Stimulated activated naive B cell treated with anti-CD40 and anti-IgM and Interleukin-4, amounts not matched to agents 10 μg/mL and 1 μg/mL and 100 μg/mL, for 72 hours (primary cell): ENCODE measurements at regions not wholly inside any gene's neighbourhood (a gene's known extent, or its start where the extent isn't known, plus 50 kb on each side); places are given as distances from the start of the nearest gene placed in this dataset.
"Not testable (repeated sequence)": the region's sequence is repeated elsewhere in the genome, so short reads cannot be mapped to it uniquely, and the experiment has no call there.

ENCODE experiments used
- ATAC-seq, 2 donors: fragments of 150-1000 bp; cut with Tn5 transposase; replicated peaks; 2 replicates each; pipeline ENCODE4 v1.10.0; 2021; ENCODE audit warnings: moderate library complexity in 1 of 2
- DNase-seq: peaks from one replicate; pipeline ENCODE4 v3.0.0; 2021
- H3K27ac Mint-ChIP-seq: one replicate; pipeline ENCODE4 v1.8.0; 2022; ENCODE audit warnings: mild to moderate bottlenecking, mixed read lengths
- H3K27me3 Mint-ChIP-seq, 2 donors: one replicate each; pipeline ENCODE4 v1.8.0; 2022; ENCODE audit warnings: mixed read lengths in 2 of 2
- H3K36me3 Mint-ChIP-seq, 2 donors: one replicate each; pipeline ENCODE4 v1.8.0; 2022; ENCODE audit warnings: mixed read lengths in 2 of 2, mild to moderate bottlenecking in 1 of 2
- H3K4me1 Mint-ChIP-seq, 2 donors: one replicate each; pipeline ENCODE4 v1.8.0; 2022; ENCODE audit warnings: mixed read lengths in 2 of 2, mild to moderate bottlenecking in 1 of 2
- H3K4me3 Mint-ChIP-seq, 2 donors: one replicate each; pipeline ENCODE4 v1.8.0; 2022; ENCODE audit warnings: mild to moderate bottlenecking in 2 of 2, mixed read lengths in 2 of 2, moderate library complexity in 1 of 2
- H3K9me3 Mint-ChIP-seq, 2 donors: one replicate each; pipeline ENCODE4 v1.8.0; 2022; ENCODE audit warnings: mixed read lengths in 2 of 2, mild to moderate bottlenecking in 1 of 2

DNA sequence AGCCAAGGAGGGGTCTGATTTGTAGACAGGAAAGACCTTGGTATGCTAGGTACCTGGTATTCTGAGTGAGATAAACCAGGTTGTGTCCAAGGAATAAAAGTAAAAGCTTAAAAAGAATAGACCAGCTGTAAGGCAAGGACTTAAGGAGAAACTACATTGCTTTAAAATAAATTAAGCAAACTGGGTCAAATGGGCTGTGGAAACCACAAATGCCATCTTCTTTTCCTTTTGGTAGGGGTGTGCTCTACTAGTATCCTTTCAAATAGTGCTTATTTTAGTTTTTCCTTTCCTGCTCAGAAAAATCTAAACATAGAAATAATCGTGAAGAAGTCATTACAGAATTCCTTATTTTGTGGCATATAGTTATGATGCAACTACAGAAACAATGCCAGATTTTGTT, 138.6 kb upstream of the KLF12 start:
- no peak for DNase-seq
- Mint-ChIP-seq H3K4me3 (no peak overlapping the region), H3K4me1 (no peaks in the 10 kb centered on the region), H3K27me3 (peaks cover 8 to 9% of the 10 kb centered on the region in 2 donors), H3K36me3 (no peaks in the 10 kb centered on the region), H3K9me3 (peaks cover 2 to 3% of the 10 kb centered on the region in 2 donors), H3K27ac (no peak overlapping the region)
- ATAC-seq: no peak

DNA sequence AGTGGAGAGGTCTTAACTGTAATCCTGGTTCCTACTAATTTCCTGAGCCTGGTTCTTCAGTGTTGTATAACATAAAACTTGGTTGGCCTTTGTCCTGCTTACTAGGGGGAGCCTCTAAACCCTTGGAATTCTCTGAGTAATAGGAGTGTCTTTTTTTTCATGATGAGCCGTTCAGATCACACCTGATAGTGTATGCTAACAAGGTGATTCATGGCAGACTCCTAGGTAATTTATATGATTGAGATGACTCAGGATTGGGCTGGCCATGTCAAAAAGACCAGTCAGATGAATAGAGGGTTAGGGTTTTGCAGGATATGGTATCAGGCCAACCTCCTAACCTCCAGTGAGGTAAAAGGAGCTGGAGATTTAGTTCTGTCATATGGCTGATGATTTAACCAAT, 135.8 kb upstream of the KLF12 start:
- H3K27ac Mint-ChIP-seq: no peak overlapping the region
- H3K36me3 Mint-ChIP-seq: no peaks in the 10 kb centered on the region
- ATAC-seq (no peak), DNase-seq (no peak)
- no peaks in the 10 kb centered on the region for H3K4me1 Mint-ChIP-seq
- H3K27me3 Mint-ChIP-seq: peaks cover 14 to 15% of the 10 kb centered on the region in 2 donors
- no peak overlapping the region for H3K4me3 Mint-ChIP-seq
- peaks cover 3 to 8% of the 10 kb centered on the region in 2 donors for H3K9me3 Mint-ChIP-seq

DNA sequence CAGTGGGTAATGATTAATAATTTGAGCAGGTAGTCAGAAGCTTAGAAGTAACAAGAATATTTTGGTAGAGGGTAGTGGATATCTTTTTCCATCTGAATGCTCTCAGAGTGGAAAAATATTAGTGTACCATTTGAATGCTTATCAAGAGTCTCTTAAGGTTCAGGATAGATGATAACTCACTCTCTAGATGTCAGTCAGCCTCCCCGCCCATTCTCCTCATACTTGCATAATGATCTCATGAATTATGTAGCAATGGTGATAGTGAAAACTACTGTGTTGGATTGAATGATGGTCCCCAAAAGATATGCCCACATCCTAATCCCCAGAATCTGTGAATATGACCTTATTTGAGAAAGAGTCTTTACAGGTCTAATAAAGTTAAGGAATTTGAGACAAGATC, 132.7 kb upstream of the KLF12 start:
- Mint-ChIP-seq H3K4me1 (no peaks in the 10 kb centered on the region), H3K4me3 (no peak overlapping the region), H3K9me3 (peaks cover 15 to 18% of the 10 kb centered on the region in 2 donors), H3K27ac (no peak overlapping the region), H3K27me3 (peaks cover 10 to 11% of the 10 kb centered on the region in 2 donors), H3K36me3 (no peaks in the 10 kb centered on the region)
- no peak for DNase-seq
- no peak for ATAC-seq

DNA sequence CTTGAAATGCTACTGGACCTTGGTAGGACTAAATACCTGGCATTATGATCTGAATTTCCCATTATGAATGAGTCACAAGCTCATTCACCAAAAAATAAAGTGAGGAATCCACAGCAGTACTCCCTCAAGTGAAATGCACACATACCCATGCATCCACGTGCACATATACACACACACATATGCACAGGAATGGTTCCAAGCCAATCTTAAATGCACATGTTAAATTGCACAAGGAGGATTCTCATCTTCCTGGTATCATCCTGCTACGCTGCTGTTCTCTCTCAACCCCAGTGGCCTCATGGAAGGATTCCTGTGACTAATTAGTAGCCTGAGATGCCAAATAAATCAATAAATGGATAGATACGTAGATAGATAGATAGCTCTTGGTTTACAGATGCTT, 132.1 kb upstream of the KLF12 start:
- no peak for DNase-seq
- Mint-ChIP-seq H3K27ac (no peak overlapping the region), H3K27me3 (peaks cover 10 to 11% of the 10 kb centered on the region in 2 donors)

DNA sequence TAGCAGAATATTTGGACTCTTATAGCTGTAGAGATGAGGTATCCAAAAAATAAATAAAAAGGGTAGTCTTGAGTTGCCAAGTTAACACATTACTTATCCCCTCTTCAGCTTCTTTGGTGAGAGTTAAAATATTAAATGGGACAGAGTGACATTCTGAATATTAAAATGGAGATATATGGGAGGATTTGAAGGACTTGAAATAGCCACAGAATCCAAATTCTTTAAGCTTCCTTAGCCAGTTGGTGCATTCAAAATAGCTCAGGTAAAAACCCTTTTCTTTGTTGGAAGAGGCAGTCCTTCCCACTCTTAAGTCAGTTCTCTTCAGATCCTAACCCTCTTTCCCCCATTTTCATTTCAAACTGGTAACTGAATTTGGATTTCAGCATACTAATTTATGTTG, 130.1 kb upstream of the KLF12 start:
- Mint-ChIP-seq H3K36me3 (no peaks in the 10 kb centered on the region), H3K27ac (no peak overlapping the region), H3K9me3 (peaks cover 12 to 17% of the 10 kb centered on the region in 2 donors), H3K27me3 (peaks cover 10 to 13% of the 10 kb centered on the region in 2 donors), H3K4me1 (no peaks in the 10 kb centered on the region), H3K4me3 (no peak overlapping the region)
- ATAC-seq: no peak
- no peak for DNase-seq

More for the DNA sequence above, 132.1 kb upstream of the KLF12 start:
- no peaks in the 10 kb centered on the region for H3K36me3 Mint-ChIP-seq
- no peak overlapping the region for H3K4me3 Mint-ChIP-seq
- no peak for ATAC-seq
- H3K4me1 Mint-ChIP-seq: no peaks in the 10 kb centered on the region
- peaks cover 12 to 17% of the 10 kb centered on the region in 2 donors for H3K9me3 Mint-ChIP-seq

DNA sequence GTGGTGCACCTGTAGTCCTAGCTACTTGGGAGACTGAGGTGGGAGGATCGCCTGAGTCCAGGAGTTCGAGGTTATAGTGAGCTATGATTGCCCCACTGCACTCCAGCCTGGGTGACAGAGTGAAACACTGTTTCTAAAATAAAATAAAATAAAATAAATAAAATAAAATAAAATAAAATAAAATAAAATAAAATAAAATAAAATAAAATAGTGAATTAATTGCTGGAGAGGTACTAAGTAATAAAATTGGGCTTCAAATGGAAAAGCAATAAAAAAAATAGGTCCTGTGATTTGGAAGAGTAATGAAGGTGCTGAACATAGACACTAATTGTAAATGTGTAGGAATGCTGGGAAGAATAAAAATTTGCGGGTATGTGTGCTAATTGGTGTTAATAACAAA, 126.2 kb upstream of the KLF12 start:
- not testable (repeated sequence) for ATAC-seq, H3K27ac Mint-ChIP-seq, H3K36me3 Mint-ChIP-seq, H3K4me3 Mint-ChIP-seq, H3K4me1 Mint-ChIP-seq, DNase-seq
- peaks cover 9 to 26% of the 10 kb centered on the region in 2 donors for H3K27me3 Mint-ChIP-seq
- peaks cover 12% of the 10 kb centered on the region in 2 donors for H3K9me3 Mint-ChIP-seq

DNA sequence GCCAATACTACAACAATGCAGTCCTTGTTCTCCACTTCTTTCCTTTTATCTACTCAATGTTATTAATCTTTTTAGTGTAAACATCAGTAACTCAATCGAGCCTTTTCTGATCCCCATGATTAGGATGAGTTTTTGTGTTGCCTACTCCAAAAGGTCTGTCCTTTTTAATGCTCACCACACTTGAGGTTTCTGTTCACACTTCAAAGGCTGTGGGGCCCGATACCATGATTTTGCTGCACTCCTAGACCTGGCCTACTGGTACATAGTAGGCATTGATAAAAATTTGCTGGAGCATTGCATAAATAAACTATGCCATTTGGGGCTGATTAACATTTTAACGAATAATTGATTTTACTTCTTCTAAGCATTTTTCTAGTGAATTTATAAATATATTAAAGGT, 125.4 kb upstream of the KLF12 start:
- H3K36me3 Mint-ChIP-seq: no peaks in the 10 kb centered on the region
- H3K4me1 Mint-ChIP-seq: no peaks in the 10 kb centered on the region
- no peak overlapping the region for H3K27ac Mint-ChIP-seq
- ATAC-seq: no peak
- no peak for DNase-seq
- H3K27me3 Mint-ChIP-seq: peaks cover 9 to 26% of the 10 kb centered on the region in 2 donors
- H3K4me3 Mint-ChIP-seq: no peak overlapping the region
- peaks cover 10 to 12% of the 10 kb centered on the region in 2 donors for H3K9me3 Mint-ChIP-seq

DNA sequence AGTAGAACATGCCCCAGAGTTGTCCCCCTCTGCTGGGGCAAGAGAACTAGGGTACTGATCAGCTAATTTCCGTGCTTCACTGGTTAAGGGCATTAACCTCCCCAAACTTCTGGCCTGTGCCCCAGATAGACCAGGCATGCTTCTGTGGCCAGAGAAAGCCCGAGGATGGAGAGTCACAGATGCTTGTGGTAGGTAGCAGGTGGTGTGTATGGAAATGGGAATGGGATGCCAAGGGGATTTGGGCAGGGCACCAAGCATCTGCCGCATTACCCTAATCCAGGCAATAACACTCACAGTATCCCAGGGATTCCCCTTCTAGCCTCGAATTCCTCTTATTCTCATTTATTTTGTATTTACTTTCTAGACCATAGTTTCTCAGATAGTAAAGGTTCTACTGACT, 124.8 kb upstream of the KLF12 start:
- DNase-seq (no peak), ATAC-seq (no peak)
- peaks cover 9 to 26% of the 10 kb centered on the region in 2 donors for H3K27me3 Mint-ChIP-seq
- H3K9me3 Mint-ChIP-seq: peaks cover 6 to 8% of the 10 kb centered on the region in 2 donors
- no peak overlapping the region for H3K27ac Mint-ChIP-seq
- no peaks in the 10 kb centered on the region for H3K4me1 Mint-ChIP-seq
- H3K4me3 Mint-ChIP-seq: no peak overlapping the region
- no peaks in the 10 kb centered on the region for H3K36me3 Mint-ChIP-seq

DNA sequence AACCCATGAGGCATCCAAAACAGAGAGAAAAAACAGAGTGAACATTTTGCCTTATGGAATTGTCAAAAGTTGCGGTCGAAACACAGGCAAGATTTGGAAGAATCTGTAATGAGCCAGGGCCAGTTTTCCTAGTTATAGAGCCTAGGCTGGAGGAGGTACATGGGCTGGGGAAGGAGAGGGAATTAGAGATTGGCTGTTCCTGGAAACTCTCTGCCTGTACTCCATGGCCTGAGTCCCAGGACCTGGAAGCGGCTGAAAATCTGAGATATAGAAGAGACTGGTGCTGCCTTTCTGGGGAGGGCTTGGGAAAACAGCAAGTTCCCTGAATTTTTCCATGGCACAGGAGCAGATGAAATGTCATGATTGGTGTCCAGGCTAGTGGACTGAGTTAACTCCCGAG, 122.8 kb upstream of the KLF12 start:
- H3K36me3 Mint-ChIP-seq: no peaks in the 10 kb centered on the region
- DNase-seq (no peak), ATAC-seq (no peak)
- H3K4me1 Mint-ChIP-seq: no peaks in the 10 kb centered on the region
- H3K4me3 Mint-ChIP-seq: no peak overlapping the region
- H3K27ac Mint-ChIP-seq: no peak overlapping the region
- H3K9me3 Mint-ChIP-seq: peaks cover 1 to 2% of the 10 kb centered on the region in 2 donors
- H3K27me3 Mint-ChIP-seq: peaks cover 16 to 26% of the 10 kb centered on the region in 2 donors

DNA sequence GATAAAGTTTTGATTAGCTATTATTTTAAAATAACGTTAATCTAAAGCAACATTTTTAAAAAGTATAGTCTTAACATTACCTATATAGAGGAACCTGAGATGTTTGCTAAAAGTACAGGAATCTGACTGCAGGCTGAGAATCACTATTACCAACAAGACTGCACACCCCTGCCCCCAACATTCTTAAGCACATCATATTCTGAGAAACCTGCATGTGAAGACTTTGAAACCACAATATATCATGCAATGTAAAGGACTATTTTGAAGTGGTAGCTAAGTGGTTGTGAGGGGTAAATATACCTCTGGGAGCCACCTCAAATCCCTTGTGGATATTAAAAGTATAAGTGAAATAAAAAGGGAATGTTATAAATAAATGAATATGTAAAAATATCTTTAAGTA, 119.0 kb upstream of the KLF12 start:
- H3K27ac Mint-ChIP-seq: no peak overlapping the region
- no peak for DNase-seq
- H3K4me1 Mint-ChIP-seq: no peaks in the 10 kb centered on the region
- H3K4me3 Mint-ChIP-seq: no peak overlapping the region
- no peak for ATAC-seq
- peaks cover 0 to 3% of the 10 kb centered on the region in 2 donors for H3K9me3 Mint-ChIP-seq
- no peaks in the 10 kb centered on the region for H3K36me3 Mint-ChIP-seq
- H3K27me3 Mint-ChIP-seq: peaks cover 28 to 30% of the 10 kb centered on the region in 2 donors

DNA sequence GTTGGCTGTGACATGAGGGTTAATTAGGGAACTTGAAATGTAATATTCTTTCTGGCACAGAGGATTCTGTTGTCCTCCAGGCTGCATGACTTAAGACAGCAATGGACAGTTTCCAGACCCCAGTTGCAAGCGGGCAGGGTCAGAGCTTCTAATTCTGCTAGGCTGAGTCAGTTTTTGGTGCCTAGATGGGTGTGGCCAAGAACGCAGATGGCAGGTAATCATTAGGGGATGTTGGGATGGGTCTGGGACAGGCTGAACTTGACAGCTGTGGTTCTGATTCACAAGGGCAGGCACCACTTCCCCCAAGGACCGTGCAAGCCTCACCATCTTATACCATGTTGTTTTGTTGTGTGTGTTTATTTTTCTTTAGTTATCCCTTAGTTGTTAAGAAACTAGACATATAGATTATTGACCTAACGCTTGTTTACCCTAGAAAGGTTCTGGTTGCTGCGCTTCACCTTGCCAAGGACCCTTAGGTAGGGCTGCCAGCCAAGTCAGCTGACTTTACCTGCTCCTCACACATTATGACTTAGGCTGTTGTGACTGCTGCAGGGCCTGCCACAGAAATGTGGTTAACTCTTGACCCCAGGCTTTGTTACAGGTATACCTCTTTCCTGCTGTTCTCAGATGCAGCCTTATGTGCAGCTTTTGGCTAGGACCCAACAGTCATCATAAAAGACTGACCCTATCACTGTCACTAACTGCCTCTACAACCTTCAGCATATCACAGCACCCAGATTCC, 117.7 kb upstream of the KLF12 start:
- Mint-ChIP-seq H3K4me1 (no peaks in the 10 kb centered on the region), H3K4me3 (no peak overlapping the region), H3K27me3 (peaks cover 26 to 32% of the 10 kb centered on the region in 2 donors), H3K9me3 (peaks cover 0 to 3% of the 10 kb centered on the region in 2 donors), H3K36me3 (no peaks in the 10 kb centered on the region), H3K27ac (no peak overlapping the region)
- DNase-seq (no peak), ATAC-seq (no peak)

DNA sequence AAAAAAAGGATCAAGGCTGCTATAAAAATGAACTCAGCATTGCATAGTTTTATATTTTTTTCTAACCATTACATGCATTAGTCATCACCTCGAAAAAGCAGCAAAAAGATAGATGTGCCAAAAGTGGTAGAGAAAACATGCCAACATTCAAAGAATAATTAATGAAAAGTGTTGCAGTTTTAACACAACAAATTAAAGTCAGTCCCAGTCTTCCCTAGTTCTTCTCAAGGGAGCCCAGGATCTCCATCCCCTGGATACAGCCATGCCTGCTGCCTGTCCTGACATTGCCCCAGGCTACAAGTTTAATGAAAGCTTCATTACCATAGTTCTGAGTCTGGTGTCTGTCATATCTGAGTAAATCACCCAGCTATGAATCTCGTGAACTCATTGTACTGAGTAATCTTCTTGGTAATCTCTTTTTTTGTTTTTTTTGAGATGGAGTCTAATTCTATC, 116.6 kb upstream of the KLF12 start:
- no peaks in the 10 kb centered on the region for H3K4me1 Mint-ChIP-seq
- no peaks in the 10 kb centered on the region for H3K36me3 Mint-ChIP-seq
- no peak overlapping the region for H3K27ac Mint-ChIP-seq
- peaks cover 0 to 3% of the 10 kb centered on the region in 2 donors for H3K9me3 Mint-ChIP-seq
- DNase-seq (no peak), ATAC-seq (no peak)
- no peak overlapping the region for H3K4me3 Mint-ChIP-seq
- peaks cover 19 to 30% of the 10 kb centered on the region in 2 donors for H3K27me3 Mint-ChIP-seq

DNA sequence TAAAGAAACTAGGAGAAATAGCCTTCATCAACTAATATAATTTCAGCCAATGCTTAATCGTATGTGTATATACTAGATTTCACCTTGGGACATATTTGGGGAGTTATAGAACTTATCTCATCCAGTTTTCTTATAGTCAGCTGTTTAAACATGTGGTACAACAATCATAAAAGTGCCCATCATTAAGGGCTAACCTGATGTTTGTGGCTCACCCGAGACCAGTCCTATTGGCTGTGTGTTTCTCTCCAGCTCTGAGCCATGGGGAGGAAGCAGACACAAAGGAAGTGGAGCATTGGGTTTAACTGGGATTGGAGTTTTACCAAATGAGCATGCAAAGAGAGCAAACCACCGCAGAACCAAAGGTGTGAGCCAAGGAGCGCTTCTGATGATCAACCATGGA, 114.3 kb upstream of the KLF12 start:
- Mint-ChIP-seq H3K27ac (no peak overlapping the region), H3K36me3 (no peaks in the 10 kb centered on the region), H3K9me3 (peaks cover 0 to 3% of the 10 kb centered on the region in 2 donors), H3K4me3 (no peak overlapping the region), H3K4me1 (no peaks in the 10 kb centered on the region), H3K27me3 (peaks cover 28 to 30% of the 10 kb centered on the region in 2 donors)
- DNase-seq (no peak), ATAC-seq (no peak)

DNA sequence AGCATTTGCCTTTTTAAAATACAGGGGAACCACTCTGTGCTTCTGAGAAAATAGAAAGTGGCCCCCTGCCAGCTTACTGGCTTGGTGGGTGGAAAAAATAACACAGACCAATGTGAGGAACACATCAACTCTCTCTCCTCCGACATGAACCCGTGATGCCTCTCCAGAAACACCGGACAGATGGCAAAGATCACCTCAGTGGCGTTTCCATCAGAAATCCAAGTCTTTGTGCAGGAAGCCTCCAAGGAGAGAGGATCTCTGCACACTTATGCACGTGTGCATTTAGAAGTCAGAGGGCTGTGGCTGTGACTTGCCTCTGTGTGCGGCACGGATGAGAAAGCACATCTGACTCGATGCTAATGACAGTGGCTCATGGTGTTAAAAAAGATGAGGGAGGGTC, 112.3 kb upstream of the KLF12 start:
- ATAC-seq: no peak
- no peak overlapping the region for H3K27ac Mint-ChIP-seq
- H3K9me3 Mint-ChIP-seq: peaks cover 0 to 3% of the 10 kb centered on the region in 2 donors
- DNase-seq: no peak
- peaks cover 28 to 31% of the 10 kb centered on the region in 2 donors for H3K27me3 Mint-ChIP-seq
- H3K4me3 Mint-ChIP-seq: no peak overlapping the region
- H3K36me3 Mint-ChIP-seq: no peaks in the 10 kb centered on the region
- H3K4me1 Mint-ChIP-seq: no peaks in the 10 kb centered on the region
